WI38 (cell line): ENCODE measurements at regions not wholly inside any gene's neighbourhood (a gene's known extent, or its start where the extent isn't known, plus 50 kb on each side); places are given as distances from the start of the nearest gene placed in this dataset.

Experiments used
- H3K4me3 ChIP-seq: 2 replicates; pipeline ENCODE4 v1.5.1; 2011; ENCODE audit warnings: low read depth, mild to moderate bottlenecking, control low read depth, low read length
- TF ChIP-seq, protein P1 (sequence below): IDR thresholded peaks from 2 replicates; pipeline ENCODE4 v1.5.1; 2012; ENCODE audit warnings: low read depth, mild to moderate bottlenecking, control low read depth, low read length

DNA sequence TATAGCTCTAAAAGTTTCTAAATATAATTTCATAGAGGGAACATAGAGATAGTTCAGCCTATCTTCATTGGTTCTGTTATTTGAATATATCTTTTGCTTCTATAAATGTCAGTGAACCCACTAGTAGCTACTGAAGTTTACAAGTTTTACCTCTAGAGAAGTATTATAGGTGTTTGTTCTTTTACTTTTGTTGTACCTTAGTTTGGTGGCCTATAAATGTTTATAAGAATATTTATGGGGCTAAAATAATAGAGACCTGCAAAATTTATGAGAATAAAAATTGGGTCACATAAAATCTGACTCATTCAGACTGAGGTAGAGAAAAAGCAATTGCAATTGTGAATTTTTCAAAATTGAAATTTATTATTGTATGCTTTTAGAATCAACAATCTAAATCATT, 162.6 kb downstream of the SERPINI1 start:
- H3K4me3 ChIP-seq = no peak overlapping the region
- TF ChIP-seq, protein P1, sequence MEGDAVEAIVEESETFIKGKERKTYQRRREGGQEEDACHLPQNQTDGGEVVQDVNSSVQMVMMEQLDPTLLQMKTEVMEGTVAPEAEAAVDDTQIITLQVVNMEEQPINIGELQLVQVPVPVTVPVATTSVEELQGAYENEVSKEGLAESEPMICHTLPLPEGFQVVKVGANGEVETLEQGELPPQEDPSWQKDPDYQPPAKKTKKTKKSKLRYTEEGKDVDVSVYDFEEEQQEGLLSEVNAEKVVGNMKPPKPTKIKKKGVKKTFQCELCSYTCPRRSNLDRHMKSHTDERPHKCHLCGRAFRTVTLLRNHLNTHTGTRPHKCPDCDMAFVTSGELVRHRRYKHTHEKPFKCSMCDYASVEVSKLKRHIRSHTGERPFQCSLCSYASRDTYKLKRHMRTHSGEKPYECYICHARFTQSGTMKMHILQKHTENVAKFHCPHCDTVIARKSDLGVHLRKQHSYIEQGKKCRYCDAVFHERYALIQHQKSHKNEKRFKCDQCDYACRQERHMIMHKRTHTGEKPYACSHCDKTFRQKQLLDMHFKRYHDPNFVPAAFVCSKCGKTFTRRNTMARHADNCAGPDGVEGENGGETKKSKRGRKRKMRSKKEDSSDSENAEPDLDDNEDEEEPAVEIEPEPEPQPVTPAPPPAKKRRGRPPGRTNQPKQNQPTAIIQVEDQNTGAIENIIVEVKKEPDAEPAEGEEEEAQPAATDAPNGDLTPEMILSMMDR = no peak

DNA sequence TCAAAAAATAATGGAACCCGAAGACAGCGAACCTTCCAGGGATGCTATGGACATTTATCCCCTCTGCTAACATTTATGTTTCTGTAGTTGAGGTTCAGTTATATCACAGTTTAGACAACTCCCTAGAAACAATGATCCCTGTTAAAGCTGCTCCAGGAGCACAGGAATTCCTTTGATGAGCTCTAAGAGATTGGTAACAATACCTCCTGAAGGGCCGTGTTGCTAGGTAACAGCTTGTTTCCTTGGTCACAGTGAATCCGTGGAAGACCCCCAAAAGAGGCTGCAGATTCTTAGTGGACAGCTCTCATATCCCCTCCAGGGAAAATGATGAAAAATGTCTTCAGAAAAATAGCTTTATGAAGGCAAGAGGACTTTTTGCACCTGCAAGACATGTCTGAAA, 160.2 kb downstream of the SERPINI1 start:
- TF ChIP-seq, protein P1 = no peak
- no peak overlapping the region for H3K4me3 ChIP-seq

DNA sequence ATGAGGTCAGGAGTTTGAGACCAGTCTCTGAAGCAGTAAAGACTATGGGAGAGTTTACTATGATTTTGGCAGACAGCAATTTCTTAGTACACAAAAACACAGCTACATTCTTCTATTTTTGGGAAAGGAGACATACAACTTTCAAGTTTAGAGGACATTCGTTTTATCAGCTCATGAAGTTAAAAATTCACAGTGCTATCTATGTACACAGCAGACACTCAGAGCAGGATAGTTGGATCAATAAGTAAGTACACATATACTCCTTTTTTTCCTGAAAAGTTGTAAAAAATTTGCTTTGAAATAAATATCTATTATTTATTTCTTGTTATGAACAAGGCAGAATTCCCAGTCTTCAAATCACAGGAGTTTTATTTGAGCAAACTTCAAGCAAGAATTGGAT, 159.7 kb downstream of the SERPINI1 start:
- TF ChIP-seq, protein P1 = no peak
- no peak overlapping the region for H3K4me3 ChIP-seq

DNA sequence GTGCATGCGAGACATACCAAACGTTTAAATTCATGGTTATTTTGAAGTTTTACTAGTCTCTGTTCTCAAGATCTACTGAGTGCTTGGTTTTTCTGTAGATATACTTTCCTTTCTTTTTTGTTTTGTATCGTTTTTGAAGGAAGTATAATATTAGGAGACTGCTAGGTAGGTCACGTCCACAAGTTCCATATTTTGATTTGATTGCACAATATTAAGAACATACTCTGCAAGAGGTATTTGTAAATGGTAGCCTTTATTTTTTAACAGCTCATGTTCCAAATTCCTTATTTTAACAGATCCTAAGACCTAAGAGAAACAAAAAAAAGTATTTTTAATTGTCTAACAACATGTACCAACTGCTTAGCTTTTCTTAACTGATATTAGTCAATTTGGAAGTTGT, 156.7 kb downstream of the SERPINI1 start:
- TF ChIP-seq, protein P1 = no peak

DNA sequence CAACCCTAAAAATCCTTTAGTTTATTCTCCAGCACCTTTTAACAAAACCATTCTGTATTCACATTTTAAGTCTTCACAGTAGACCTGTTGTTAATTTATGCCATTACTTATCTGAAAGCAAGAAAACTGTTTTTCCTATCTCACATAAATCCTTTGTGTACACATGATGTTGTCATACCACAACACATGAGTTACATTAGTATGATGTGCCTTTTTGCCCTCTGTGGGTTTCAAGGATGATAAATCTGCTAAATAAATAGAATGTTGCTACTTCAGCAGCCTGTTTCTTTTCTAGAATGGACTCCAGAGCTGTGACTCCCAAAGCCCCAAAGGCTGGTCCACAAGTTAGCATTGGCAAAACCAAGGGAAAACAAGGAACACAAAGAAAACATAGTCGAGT, 151.6 kb downstream of the SERPINI1 start:
- TF ChIP-seq, protein P1 = no peak

More for the DNA sequence above, 156.7 kb downstream of the SERPINI1 start:
- no peak overlapping the region for H3K4me3 ChIP-seq

DNA sequence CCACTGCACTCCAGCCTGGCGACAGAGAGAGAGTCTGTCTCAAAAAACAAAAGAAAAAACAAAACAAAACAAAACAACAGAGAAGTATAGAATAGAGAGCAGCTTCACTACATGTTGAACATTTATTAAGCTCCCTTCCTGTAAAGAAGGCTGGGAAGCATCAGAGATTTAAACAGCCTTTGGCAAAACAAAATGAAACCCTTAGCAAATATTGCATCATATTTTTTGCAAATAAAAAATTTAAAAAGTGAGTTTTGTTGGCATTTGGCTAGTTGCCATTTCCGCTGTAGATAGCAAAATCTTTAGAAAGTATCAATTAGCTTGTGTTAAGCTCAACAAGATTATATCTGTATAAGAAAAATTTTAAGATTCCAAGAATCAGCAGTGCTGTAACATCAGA, 151.2 kb downstream of the SERPINI1 start:
- no peak overlapping the region for H3K4me3 ChIP-seq

More for the DNA sequence above, 151.6 kb downstream of the SERPINI1 start:
- H3K4me3 ChIP-seq = no peak overlapping the region

DNA sequence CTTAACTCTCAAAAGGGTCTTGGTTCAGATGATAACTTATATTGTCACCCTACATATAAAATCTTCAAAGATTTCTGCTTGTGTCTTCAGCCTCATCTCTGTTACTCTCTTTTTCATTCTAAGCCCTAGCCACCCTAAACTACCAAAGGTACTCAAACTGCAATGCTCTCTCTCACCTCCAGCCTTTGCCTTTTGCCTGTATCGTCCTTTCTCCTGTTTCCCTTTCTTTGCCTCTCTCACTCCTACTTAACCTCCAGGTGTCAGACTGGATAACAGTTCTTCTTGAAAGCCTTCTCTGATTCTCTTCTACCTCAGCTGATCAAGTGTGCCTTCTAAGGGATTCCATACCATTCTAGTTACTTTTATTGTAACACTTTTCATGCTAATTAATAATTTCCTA, 149.8 kb downstream of the SERPINI1 start:
- TF ChIP-seq, protein P1 = no peak

More for the DNA sequence above, 151.2 kb downstream of the SERPINI1 start:
- TF ChIP-seq, protein P1 = no peak

More for the DNA sequence above, 149.8 kb downstream of the SERPINI1 start:
- no peak overlapping the region for H3K4me3 ChIP-seq
